ENCODE measurements at regions not wholly inside any gene's neighbourhood (a gene's known extent, or its start where the extent isn't known, plus 50 kb on each side); places are given as distances from the start of the nearest gene placed in this dataset.

GRCh38 chr12:19922717-19923116 is 445.6 kb upstream of the PDE3A start:
- Histone ChIP-seq H3K4me1 (no peaks in the 10 kb centered on the region), H3K9me3 (no peaks in the 10 kb centered on the region), H3K36me3 (no peaks in the 10 kb centered on the region), H3K27me3 (no peaks in the 10 kb centered on the region), H3K27ac (no peak overlapping the region), H3K4me3 (no peak overlapping the region)
- ATAC-seq (no peak), DNase-seq (no peak)
- no peak for TF ChIP-seq CTCF (IDR thresholded peaks at IDR 0.05)
- intact Hi-C loops (cut with DNase I) = no loop called here

GRCh38 chr12:19924360-19924759 is 444.0 kb upstream of the PDE3A start:
- intact Hi-C loops (cut with DNase I) = no loop called here
- ATAC-seq (no peak), DNase-seq (no peak)
- H3K9me3 ChIP-seq = no peaks in the 10 kb centered on the region
- H3K27me3 ChIP-seq = no peaks in the 10 kb centered on the region
- no peak overlapping the region for H3K27ac ChIP-seq
- no peaks in the 10 kb centered on the region for H3K36me3 ChIP-seq
- no peaks in the 10 kb centered on the region for H3K4me1 ChIP-seq
- no peak overlapping the region for H3K4me3 ChIP-seq
- no peak for TF ChIP-seq CTCF (IDR thresholded peaks at IDR 0.05)

GRCh38 chr12:19925841-19926240 is 442.5 kb upstream of the PDE3A start:
- H3K4me3 ChIP-seq = no peak overlapping the region
- intact Hi-C loops (cut with DNase I) = no loop called here
- H3K9me3 ChIP-seq = no peaks in the 10 kb centered on the region
- DNase-seq = no peak
- H3K36me3 ChIP-seq = no peaks in the 10 kb centered on the region
- H3K27ac ChIP-seq = no peak overlapping the region
- H3K27me3 ChIP-seq = no peaks in the 10 kb centered on the region
- no peaks in the 10 kb centered on the region for H3K4me1 ChIP-seq
- no peak for ATAC-seq
- TF ChIP-seq CTCF (IDR thresholded peaks at IDR 0.05) = no peak

DNA sequence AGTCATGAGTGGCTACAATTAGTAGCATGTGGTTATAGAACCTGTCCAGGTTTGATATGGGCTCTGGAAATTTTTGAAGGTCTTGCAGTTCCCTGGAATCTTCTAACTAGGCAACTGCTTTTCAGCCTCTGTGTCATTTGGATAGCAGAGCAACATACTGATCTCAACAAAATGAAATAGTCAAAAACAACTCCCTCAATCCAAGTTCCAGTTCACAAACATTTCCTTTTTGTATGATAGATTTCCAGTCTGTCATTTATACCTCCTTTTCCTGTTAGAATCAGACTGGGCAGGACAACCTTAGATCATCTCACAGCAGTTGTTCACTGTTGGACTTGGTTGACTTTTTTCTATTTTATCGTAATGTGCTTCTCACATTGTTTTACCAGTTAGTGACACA is 442.1 kb upstream of the PDE3A start:
- DNase-seq = no peak
- intact Hi-C loops (cut with DNase I) = no loop called here
- H3K27me3 ChIP-seq = no peaks in the 10 kb centered on the region
- TF ChIP-seq CTCF (IDR thresholded peaks at IDR 0.05) = no peak
- no peak overlapping the region for H3K4me3 ChIP-seq
- H3K9me3 ChIP-seq = no peaks in the 10 kb centered on the region
- H3K36me3 ChIP-seq = no peaks in the 10 kb centered on the region
- H3K27ac ChIP-seq = no peak overlapping the region
- ATAC-seq = no peak
- H3K4me1 ChIP-seq = no peaks in the 10 kb centered on the region

GRCh38 chr12:19927661-19928060 is 440.7 kb upstream of the PDE3A start:
- Histone ChIP-seq H3K27me3 (no peaks in the 10 kb centered on the region), H3K4me1 (no peaks in the 10 kb centered on the region), H3K9me3 (no peaks in the 10 kb centered on the region), H3K4me3 (no peak overlapping the region), H3K36me3 (no peaks in the 10 kb centered on the region), H3K27ac (no peak overlapping the region)
- ATAC-seq (no peak), DNase-seq (no peak)
- no peak for TF ChIP-seq CTCF (IDR thresholded peaks at IDR 0.05)
- intact Hi-C loops (cut with DNase I) = no loop called here

Data from left lung (tissue), 4 donors.